Kasumi-1 (cell line): ENCODE measurements at regions not wholly inside any gene's neighbourhood (a gene's known extent, or its start where the extent isn't known, plus 50 kb on each side); places are given as distances from the start of the nearest gene placed in this dataset.

Experiments
- DNase-seq, 2 experiments: peaks; one replicate each; lab custom pipeline; 2025; lab: John Stamatoyannopoulos, UW

- DNase-seq, result no peak
Observed at GRCh38 chr10:10811562-10811961, 206.1 kb upstream of the CELF2 start.

GRCh38 chr10:10813656-10814055 is 204.0 kb upstream of the CELF2 start:
- DNase-seq, result no peak

DNA sequence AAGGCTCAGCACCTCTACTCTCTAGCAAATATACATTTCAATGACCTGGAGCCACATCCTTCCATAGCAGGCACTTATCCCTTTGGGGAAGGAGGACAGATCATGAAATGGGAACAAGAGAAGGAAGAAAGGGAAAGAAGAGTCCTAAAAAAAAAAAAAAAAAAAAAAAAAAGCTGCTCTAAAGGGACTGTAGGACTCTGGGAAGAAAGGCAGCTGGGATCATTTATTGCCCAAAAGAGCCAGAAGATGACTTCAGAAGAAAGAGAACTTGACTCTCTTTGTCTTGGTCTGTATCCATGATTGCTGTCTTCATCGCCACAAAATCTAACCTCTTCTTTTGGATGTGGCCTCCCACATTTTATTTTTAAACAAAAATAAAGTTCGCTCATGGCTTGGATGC is 203.6 kb upstream of the CELF2 start:
- DNase-seq, result no peak

DNA sequence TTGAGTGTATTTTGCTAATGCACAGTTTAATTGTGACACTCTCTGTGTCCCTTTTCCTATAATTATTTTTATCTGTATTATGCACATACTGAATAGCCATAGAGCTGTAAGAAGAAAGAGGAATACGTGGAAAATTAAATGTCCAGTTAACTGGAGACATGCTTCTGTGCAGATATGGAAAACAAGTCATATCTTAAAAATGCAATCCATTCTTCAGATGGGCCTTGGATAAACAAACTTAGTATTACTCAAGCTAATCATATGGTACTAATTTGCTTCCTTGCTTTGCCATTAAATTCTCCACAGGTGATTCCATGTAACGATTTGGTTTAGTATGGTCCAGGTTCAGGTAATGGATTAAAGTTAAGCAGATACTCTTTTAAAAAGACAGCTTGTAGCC is 201.2 kb upstream of the CELF2 start:
- DNase-seq, result no peak

DNA sequence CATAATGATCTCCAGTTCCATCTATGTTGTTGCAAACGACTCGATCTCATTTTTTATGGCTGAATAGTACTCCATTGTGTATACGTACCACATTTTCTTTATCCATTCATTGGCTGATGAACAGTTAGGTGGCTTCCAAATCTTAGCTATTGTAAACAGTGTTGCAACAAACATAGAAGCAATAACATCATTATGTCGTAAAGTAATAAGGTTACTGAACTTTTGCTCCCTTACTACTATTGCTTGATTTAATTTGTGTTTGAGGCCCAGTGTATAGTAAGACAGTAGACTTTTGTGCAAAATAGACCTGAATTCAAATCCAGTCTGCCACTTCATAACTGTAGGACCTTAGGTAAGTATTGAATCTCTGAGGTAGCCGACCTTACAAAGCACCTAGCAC is 200.1 kb upstream of the CELF2 start:
- no peak for DNase-seq

DNA sequence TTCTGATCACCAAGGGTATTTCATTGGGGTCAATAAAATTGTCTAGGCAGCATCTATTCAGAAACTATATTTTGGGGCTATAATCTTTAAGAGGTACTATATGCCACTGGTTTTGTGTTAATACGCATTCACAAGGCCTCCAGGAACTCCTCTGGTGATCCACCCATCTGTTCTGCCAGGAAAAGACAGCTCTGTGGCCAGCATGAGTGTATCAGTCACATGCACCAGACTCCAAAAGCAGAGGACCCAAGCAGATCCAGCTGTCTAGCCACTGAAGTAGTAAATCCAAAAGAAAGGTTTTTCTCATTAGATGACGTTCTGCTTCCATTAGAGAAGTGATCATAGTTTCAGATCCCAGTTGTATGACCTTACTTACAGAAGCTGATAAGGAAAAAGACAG is 199.6 kb upstream of the CELF2 start:
- no peak for DNase-seq

GRCh38 chr10:10819206-10819856 is 198.3 kb upstream of the CELF2 start:
- peak; percentile 16 to 37 for DNase-seq

DNA sequence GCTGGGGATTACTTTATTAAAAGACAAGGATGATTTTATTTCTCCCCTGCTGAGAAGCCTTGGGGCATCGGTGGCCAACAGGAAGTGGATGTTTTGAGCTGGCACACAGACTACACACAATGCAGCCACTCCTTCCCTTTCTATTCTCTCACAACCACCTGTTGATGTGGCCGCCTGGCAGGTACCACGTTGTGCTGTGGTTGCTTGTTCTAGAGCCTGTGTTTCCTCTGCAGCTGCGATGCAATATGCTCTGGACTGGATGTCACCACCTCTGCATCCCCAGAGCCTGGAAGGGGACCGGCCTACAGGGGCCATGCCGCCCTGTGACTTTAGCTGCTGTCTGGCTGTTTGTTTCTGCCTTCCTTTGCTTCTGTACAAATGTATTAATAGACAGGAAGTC is 195.7 kb upstream of the CELF2 start:
- no peak for DNase-seq

GRCh38 chr10:10824591-10825148 is 193.0 kb upstream of the CELF2 start:
- DNase-seq, result no peak

GRCh38 chr10:10826125-10826524 is 191.5 kb upstream of the CELF2 start:
- no peak for DNase-seq

DNA sequence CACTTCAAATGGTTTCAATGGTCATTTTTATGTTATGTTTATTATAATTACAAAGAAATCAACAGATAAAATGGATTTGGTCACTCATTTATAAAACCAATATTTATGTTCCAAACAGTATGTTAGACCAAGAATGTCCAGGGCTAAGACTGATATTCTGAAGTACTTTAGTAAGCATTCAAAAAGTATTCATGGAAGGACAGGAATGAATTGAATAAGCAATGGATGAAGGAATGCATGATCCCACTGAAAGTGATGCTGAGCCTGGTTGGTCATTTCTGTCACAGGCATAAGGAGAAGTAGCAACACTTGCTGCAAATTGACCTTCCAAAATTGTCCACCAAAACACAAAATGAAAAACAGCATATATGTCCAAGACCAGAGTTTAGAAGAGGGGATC is 189.0 kb upstream of the CELF2 start:
- DNase-seq, result no peak

DNA sequence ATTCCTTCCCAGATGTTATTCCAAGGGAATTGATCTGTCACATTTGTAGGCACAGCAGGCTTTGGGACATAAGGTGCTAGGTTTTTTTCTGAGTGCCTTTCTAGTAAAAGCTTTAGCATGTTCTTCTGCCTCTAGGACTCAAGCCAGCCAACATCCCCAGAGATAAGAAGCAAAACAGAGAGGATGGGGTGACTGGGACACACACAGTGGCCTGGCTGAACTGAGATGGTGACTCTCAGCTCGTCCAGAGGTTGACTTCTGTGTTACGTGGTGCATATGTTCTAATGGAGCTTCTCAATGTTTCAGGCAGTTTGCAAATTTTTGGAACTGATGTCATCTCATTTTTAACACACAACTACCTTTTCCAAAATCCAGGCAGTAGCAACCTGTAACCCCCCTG is 188.1 kb upstream of the CELF2 start:
- no peak for DNase-seq

GRCh38 chr10:10830293-10830986 is 187.2 kb upstream of the CELF2 start:
- DNase-seq, result no peak

DNA sequence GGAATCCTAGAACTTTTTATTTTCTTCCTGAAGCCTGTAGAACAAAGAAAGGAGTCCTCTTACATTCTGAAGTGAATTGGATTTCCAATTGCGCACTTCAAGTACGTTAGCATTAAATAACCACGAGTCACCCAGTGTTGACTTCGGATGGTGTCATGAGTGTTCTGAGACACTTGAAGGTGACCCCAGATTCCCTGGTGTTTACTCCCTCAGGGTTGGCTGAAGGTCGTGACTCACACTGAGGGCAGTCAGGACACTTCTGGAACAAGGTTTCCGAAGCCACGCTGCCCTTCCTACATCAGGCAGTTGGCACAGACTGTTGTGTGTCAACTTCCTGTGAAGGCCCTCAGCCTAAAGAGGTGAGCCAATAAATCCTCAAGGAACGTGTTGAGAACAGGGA is 186.6 kb upstream of the CELF2 start:
- no peak for DNase-seq

DNA sequence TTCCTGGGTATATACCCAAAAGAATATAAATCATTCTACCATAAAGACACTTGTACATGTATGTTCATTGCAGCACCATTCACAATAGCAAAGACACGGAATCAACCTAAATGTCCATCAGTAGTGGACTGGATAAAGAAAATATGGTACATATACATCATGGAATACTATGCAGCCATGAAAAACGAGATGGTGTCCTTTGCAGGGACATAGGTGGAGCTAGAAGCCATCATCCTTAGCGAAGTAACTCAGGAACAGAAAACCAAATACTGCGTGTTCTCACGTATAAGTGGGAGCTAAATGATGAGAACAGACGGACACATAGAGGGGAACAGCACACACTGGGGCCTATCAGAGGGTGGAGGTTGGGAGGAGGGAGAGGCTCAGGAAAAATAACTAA is 183.7 kb upstream of the CELF2 start:
- no peak for DNase-seq

DNA sequence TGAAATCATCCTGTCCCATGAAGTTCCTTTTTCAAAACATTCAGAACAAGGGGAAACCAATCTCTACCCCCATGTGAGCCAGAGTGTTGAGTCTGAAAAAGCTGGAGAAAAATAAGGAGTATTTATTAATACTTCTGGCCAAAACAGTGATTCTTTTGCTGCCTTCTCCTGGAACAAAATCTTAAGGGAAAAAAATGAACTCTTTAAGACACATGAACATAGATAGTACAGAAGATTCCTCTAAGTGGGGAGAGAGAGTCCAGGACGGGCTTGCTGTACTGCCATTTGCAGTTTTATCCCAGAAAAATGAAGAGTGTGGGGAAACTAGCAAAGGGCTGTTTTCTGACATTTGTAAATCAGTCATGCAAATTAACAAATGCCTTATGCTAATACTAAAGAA is 173.4 kb upstream of the CELF2 start:
- no peak for DNase-seq

GRCh38 chr10:10845185-10845584 is 172.5 kb upstream of the CELF2 start:
- no peak for DNase-seq

DNA sequence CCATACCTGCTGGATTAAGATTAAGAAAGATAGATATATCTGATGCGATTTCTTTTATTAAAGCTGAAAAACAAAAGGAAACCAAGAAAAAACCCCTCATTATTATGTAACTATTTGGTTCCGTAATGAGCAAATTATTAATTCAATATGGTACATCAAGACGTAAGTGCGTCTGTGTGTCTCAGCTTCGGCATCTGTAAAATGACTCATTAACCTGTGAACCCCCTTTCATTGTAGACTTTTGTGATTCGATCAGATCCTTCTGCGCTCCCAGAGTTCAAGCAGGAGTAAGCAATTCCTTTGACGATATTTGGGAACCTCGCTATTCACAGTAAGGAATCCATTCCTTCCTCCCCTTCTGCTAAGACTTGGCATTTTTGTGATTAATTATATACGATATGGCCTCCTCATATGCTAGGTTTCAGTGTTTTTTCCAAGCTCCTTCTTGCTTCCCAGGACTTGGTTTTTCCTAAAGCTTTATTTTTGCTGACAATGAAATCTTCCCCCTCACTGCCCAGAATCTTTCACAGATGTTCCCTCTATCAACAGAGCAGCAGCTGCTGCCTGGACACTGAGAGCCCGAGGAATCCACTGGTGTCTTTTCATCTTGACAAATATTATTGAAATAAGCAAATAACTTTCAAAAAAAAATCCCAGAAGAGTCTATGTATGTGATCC is 171.7 kb upstream of the CELF2 start:
- no peak for DNase-seq

- DNase-seq, result no peak
Observed at GRCh38 chr10:10846504-10846900, 171.2 kb upstream of the CELF2 start.

DNA sequence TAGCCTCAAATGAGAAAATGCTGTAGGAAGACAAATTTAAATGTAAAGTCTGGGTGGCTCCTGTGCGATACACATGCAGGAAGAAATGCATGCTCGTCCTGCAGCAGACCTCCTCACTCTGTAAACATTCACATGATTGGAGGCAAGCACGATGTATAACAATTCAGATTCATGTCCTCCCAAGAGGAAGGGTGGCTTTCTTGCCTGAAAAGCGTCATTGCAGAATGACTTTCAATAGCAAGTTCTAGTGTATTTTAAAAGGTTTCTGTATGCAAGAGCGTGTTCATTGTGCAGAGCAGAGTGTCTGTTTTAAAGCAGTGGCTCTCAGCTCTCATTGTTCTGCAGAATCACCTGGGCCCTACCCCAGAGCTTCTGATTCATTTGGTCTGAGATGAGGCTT is 170.3 kb upstream of the CELF2 start:
- no peak for DNase-seq

DNA sequence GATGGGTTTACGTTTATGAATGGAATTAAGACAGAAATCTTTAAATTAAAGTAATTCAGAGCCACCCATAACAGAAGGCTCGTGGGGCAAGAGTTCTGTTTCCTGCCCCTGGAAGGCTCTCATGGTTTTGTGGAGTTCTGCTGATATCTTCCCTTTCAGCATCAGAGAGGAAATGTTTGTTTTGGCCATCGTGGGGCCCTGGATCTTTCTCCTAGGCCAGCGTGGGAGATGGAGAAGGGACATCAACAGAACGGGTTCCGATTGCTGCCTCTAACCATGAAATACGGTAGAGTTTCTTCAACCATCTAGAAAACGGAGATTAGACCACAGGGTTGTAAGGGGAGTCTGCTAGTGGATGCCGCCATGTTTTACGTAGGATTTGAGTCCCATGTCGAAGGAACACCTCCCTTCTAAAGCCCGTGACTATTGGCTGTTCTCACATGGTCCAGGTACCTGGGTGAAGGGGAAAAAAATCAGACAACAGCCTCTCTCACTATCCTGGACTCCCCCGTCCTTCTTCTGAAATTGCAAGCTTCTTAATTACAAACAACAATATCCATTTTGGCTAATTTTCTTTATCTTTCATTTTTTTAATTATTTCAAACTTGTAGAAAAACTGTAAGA is 169.1 kb upstream of the CELF2 start:
- DNase-seq, result no peak

DNA sequence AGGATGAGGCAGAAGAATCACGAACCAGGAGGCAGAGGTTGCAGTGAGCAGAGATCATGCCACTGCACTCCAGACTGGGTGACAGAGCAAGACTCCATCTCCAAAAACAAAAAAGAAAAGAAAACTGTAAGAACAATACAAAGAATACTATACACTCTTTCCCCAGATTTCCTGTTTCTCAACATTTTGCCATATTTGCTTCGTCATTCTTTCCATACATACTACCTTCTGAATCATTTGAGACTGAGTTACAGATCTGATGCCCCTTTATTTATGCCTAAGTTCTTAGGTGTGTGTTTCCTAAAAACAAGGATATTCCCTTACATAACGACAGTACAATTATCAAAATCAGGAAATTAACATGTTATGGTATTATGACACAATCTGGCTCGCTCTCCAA is 168.4 kb upstream of the CELF2 start:
- no peak for DNase-seq

- DNase-seq, result no peak
Observed at GRCh38 chr10:10850214-10850613, 167.5 kb upstream of the CELF2 start.
